GDM1 (cell line): ENCODE measurements at regions not wholly inside any gene's neighbourhood (a gene's known extent, or its start where the extent isn't known, plus 50 kb on each side); places are given as distances from the start of the nearest gene placed in this dataset.

Experiments
- DNase-seq: peaks from one replicate; lab custom pipeline; 2025; lab: John Stamatoyannopoulos, UW

DNA sequence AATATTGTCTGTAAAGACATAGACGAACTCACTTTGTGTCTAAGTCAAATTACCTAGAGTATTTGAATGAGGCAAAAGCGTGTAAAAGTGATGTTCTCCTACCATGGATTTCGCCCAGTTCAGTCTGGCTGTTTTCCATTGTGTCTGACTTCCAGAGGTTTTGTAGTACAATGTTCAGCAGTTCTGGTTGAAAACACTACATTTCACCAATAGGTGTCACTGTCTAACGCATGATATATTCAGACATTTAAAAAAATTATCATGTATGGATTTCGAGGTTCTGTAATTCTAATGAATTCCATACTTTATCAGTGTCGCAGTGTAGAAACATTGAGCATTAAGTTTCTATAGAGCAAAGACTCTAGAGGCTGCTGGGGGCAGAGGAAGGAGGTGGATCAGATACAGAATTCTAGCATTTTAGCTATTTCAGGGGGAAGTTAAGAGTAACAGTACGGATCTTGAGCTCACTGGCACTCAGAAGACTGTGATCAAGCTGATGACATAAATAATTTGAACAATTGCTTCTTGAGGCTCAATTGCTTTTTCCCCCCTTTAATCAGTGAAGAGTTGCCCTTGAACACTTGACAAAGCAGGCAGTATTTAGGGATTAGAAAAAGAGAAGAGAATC is 196.9 kb upstream of the RHOBTB1 start:
- DNase-seq: peak; percentile 3

DNA sequence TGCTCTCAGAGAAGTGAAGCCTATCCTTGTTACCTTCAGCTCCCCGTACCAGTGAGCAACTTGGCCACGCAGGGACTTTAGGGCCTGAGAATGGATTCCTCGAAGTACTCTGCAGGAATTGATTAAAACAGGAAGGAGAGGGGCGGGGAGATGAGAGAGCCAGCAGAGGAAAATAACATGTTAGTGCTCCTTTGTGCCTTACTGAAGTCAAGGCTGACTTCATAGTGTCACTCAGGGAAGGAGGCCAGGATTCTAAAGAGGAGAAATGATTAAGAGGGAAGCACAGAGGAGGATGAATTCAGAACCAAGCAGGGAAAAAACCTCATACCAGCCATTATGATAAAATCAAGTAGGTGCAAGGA is 195.6 kb upstream of the RHOBTB1 start:
- DNase-seq: no peak

DNA sequence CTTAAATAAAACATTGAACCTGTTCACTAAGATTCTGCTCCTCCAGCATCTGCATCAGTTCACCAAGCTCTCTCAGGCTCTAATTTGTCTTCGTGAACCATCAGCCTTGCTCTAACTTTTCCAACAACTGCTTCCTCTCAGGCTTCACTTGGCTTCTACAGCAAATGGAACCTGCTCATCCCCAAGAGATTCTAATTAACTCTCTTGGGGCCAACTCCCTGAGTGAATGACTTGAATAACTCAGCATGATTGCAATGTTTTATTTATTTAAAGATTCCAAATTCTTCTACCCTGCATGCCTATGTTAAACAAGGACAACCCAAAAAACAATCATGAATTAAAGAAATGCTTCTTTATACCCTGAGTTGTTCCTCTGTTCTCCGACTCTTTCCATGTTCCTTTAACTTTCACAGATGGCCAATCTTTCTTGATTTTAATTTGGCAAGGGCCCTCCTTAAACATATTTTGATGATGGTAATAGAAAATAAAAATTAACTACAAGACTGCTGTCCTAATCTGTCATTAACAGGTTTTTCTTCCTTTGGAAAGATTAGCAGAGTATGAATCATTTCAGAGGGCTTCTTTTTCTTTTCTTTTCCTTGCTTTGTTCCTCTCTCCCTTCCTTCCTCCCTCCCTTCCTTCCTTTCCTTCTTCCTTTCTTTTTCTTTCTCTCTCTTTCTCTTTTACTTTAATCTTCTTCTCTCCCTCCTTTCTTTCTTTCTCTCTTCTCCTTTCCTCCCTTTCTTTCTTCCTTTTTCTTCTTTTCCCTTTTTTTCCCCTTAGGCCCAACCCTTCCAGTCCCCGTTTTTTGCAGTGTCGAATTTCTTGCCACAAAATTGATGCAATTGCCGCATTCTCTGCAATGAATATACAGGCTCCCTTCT is 195.0 kb upstream of the RHOBTB1 start:
- no peak for DNase-seq

DNA sequence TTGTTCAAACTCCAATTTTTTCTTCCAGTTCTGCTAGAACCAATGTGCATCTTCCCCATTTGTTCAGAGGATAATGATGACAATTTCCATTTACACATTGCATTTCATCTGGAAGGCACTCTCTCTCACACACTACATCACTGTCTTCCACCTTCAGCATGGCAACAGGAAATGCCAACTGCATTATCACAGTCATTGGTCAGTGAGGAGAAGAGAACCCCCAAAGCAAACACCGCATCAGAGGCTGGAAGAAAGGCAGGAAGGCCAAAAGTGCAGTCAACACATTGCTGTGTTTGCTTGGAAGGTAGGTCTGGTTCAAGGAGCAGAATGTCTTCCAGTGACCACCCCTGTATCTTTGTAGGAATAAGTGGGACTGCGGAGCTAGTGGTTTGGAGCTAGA is 192.2 kb upstream of the RHOBTB1 start:
- no peak for DNase-seq

DNA sequence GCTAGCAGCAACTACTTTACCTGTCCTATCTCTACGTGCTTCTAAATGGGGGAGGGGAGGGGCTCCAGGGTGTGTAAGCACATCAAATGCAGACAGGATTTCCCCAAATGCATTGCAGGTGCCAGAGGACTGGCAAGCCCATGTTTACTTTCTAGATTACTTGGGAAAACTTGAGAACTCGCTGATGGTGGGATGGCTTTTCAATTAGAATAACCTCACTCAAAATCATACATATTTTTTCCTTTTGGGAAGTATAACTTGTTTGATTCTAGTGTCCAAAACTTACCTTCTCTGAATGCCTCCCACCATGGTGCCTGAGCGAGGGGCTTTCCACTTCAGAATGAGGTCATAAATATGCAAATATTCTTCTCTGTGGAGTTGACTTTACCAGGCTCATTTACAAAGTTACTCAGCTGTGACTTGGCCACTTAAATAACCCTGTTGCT is 191.3 kb upstream of the RHOBTB1 start:
- no peak for DNase-seq

DNA sequence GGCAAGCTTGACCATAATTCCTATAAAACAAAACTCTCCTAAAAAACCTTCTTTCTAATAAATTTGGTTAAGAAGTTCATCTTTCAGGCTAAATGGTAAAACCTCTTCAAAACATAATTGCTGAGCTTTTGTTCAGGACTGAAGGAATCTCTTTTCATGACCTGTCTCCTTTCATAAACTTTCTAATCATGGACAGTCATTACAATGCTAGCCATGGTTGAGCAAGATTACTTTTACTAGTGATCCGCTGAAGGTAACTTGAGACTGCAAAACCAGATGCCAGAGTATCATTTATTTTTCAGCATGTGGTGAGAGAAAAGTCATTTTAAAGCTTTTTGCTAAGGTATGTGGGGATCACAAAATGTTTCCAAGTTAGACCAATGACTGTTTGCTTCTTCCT is 186.4 kb upstream of the RHOBTB1 start:
- no peak for DNase-seq

DNA sequence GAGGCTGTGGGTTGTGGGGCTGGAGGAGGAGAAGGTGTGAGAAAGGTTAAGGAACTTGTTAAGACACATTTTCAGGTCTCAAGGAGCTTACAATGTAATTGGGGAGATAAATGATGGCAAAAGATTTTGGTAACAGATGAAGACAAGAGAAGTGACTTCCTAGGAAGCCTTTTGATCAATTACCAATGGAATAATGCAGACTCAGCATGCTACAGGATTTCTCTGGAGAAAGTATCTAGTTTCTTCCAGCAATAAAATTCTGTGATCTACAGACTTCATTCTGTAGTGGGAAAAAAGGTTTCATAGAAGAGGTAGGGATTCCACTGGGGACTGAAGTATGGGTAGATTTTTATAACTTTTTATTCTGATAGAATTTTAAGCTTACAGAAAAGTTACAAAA is 184.2 kb upstream of the RHOBTB1 start:
- DNase-seq: no peak

DNA sequence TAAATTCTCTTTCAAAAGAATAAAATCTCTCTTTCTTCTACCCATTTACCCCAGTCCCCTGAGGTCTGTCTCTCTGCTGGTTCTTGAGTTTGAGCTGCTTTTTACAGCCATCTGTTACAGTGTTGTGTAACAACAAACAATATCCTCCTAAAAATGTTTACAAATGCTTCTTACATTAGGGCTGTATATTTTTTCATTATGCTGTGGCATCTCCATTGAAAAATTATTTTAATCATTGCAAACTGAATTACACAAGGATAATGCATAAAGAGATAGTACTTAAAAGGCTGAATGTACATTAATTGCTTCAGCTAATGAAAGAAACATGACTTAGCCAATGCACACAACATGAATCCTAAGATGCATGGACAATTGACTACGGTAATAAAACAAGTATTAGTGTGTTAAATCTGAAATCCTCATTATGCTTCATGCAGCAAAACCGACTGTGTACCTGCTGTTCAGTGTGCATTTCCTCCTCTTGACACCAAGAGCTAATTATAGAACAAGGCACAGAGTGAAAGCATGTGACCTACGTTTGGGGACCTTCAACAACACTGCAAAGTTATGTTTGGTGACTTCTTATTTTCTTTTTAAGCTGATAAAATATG is 181.7 kb upstream of the RHOBTB1 start:
- no peak for DNase-seq

DNA sequence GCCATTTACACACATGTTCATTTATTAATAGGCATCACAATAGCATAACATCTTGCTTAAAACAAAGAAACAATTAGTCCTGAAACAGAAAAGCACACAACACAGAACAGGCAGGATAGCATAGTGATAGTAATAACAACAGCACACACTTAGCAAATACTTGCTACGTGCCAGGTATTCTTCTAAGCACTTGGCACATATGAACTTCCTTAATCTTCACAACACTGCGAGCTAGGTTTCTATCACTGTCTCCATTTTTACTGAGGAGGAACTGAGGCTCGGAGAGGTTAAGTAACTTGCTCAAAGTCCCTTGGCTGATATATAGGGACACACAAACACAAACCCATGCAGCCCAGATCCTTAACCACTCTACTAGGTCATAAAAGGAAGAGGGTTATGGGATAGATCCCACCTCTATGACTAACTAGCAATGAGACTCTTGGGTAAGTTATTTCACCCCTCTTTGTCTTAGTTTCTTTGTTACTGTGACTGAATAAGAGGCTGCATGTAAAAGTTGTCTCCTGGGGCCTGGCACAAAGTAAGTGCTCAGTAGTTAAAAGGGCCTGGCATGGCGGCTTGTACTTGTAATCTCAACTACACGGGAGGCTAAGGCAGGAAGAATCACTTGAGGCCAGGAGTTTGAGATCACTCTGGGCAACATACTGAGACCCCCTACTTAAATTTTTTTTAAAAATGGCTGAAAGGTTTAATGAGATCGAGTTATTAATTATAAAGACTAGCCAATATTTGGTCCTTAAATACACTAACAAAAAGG is 181.0 kb upstream of the RHOBTB1 start:
- DNase-seq: no peak

DNA sequence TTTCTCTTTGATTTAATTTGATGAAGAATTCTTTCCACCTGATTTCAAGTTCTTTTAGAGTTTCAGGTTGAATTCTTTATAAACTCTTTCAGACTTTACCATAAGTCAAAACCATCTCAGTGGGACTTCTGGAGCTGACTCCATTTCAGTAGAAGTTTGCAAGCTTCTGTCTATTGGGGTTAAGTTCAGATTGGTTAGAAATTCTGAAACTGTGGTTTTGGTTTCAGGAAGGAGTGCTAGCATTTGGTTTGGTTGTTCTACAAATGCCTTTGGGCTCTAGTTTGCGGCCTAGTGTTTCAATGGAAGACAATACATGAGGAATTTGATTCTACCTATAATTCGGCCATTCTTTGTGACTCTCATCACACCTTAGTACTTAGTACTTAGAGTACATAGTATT is 176.8 kb upstream of the RHOBTB1 start:
- no peak for DNase-seq

DNA sequence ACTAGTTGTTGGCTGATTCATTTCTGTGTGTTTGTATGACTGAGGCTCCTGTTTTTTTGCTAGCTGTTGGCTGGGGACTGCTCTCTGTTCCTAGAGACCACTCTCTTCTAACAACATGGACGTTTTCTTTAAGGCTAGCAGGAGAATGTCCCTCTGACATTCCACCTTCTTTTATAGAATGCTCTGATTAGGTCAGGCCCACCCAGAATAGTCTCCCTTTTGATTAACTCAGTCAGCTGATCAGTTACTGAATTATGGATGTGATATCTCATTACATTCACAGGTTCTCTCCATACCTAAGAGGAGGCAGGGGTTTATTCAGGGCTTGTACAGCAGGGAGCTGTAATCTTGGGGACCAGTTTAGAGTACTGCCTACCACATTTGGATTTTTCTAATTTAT is 175.6 kb upstream of the RHOBTB1 start:
- no peak for DNase-seq

DNA sequence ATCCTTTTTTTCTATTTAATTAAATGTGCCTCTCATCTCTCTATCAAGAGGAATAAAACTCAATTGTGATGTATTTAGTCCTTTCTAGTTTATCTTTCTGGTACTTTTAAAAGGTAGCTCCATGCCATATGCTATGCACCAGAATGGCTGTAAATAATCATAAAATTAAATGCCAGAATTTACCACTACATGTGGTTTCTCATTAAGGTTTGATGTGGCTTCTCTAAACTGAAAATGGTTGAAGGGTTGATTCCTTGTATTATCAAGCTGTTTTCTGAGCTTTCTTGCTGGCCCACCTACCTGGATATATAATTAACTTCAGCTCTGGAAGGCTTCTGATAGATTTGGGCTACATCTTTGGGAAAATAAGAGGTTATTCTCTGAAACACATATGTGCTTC is 171.9 kb upstream of the RHOBTB1 start:
- no peak for DNase-seq

DNA sequence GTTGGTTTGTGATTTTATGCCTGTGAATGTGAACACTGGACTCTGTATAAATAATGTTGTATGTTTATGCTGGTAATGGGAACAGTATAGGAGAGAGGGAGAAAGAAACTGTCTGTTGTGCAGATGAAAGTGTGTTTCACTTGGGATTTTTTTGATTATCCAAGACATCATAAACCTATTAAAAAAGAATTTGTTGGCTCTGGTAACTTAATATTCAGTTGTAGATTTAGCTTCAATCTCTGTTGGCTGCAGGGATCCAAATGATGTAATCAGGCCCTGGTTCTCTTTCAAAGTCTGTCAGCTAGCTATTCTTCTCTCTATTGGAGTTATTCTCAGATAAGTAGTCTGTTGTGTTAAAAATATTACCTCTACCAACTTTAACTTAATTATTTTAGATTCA is 168.8 kb upstream of the RHOBTB1 start:
- no peak for DNase-seq

DNA sequence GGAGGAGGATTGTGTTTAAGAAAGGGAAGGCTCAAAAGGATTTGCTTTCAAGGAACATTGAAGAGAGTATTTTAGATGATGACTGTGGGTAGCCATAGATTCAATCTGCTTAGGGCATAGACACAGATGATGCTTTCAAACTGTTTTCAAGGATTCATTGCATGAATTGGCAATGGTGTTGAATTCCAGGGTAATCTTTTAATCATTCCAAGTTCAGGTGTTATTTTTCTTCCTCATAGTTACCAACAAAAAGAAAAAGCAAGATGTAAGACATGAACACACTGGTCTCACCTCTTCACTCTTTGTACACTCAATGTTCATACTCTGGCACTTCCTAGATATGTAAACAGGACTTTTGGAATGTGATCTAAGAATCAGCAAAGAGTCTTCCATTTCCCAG is 167.0 kb upstream of the RHOBTB1 start:
- DNase-seq: no peak

DNA sequence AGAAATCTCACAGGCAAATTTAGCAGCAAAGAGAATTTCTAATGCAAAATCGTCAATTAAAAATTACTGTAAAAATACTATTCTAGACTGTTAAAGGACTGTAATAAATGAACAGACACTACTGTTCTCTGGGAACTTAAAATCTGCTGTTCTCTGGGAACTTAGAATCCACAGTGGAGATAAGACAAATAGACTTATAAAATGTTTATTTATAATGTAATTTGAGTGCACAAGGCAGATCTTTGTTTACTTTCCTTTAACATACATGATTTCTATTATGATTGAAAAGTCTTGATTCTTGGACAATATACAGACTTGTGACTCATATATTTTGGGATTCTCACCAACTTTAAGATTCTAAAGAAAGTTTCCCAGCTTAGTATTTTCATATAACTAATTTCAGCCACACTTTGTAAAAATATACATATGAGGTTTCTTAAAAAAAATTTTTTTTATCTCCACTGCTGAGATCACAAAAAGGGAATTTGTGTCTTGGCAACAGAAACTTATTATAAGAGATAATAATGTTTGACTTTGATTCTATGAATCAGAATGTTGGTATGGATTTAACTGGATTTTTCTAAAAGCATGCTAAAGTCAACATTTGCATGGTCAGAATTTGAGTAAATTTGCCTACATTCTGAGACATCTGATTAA is 166.3 kb upstream of the RHOBTB1 start:
- no peak for DNase-seq

DNA sequence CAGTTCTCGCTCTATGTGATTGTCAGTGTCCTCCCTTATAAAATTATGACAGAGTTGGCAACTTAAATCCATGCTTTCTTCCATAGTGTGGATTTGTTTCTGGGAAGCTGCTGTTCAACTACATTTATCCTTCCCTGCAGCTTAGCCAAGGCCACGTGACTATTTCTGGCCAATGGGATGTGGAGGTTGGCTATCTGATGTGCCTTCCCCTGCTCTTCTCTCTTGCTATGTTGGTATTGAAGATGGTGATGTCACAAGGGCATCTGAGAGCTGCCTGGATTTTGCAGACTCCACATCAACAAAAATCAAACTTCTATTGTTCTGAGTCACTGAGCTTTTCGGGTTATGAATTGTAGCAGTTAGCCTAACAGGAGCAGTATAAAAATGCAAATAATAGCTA is 164.9 kb upstream of the RHOBTB1 start:
- DNase-seq: no peak

DNA sequence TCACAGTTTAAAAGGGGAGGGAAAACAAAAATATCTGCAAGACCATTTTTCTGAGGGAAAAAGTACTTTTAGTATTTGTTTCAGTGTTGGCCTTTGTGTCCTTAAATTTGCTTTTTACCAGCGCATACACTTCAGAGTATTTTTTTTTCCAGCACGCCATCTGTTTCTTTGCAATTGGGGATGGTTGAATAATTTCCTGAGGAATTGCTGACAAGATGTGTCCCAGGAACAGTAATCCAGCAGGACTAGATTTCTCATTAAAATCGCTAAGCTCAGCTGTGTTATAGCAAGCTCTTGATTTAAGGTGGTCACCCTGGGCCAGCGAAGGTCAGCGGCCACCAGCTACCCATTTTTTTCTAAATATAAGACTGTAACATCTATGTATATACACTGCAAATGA is 156.9 kb upstream of the RHOBTB1 start:
- no peak for DNase-seq

DNA sequence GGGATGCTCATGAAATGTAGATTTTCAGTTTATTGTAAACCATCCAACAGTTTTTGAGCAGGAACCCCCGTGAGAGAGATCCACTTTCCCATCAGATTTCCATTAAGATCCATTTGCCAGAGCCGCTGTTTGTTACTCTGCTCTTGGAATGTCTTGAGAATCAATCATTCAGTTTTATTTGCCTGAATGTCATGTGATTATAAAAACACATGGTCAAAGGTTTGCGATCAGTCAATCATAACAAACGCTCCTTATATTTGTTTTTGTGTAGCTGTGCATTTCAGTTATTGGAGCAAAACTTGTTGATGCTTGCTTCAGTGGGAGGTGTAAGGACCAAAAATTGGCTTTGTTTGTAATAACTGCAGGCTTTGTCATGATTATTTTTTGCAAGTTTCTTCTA is 155.8 kb upstream of the RHOBTB1 start:
- no peak for DNase-seq

DNA sequence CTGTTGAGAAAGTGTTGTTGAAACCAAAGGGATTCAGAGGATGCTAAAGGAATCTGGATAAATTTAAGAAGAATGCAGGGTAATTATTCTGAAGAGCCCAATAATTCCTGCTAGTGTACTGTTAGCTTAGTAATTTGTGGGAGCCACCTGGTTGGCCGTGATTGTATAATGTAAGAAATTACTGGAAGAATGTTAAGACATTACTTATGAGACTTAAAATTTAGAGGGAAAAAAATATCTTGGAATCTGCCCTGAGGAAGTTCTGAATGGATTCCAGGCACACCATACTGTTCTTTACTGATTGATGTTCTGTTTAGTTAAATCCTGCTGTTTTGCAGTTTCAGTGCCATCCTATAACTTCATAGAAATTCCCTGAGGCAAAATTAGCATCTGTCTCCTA is 155.0 kb upstream of the RHOBTB1 start:
- no peak for DNase-seq

DNA sequence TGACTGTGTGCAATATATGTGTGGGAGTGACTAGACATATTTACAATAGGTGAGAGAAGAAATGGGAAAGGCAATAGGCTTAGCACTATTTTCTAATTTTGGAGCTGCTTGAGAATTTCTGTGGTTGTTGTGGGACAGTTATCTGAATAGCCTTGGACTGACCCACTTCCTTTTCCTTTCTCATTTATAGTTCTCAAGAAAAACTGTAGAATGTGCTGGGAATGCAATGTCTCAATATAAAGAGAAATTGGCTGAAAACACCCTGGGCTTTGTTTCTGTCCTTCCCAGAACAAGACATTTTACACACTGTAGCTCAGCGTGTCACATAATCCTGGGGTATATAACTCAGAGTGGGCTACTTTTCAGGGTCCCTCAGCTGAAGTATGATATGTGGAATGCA is 153.0 kb upstream of the RHOBTB1 start:
- DNase-seq: no peak

DNA sequence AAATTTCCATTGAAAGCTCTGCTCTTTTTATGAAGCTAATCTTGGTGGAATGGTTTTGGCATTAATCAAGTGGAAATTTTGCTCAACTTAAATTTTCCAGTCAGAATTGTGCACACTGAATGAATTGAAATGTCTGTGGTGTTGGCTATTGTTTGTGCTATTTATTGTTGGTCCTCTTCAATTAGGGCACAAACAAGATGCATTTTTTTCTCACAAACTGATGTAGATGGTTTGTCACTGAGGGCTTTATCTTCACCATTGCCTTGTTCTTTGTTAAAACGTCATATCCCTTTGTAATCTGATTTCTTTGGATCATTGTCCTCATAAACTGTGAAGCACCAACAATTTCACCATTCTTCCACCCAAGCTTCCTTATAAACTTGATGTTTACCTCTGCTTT is 152.1 kb upstream of the RHOBTB1 start:
- DNase-seq: no peak

DNA sequence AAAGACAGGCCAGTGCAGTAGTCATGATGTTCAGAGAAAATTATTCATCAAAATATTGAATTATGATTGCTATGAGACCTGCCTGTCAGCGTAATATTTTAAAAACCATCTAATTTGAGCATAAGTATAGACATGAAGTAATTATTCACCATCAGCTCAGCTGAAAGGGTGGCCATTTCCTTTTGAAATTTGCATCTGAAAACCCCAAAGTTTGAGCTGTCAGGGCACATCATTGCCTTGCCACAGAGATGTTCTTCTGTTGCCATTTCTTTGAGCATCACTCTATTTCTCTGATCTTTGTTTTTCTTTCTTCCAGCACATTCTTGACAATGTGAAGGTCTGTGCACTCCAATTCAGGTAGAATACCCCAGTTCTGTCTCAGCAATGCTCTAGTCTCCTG is 147.5 kb upstream of the RHOBTB1 start:
- no peak for DNase-seq
